Right renal cortex interstitium (tissue), 3 donors: ENCODE measurements at regions not wholly inside any gene's neighbourhood (a gene's known extent, or its start where the extent isn't known, plus 50 kb on each side); places are given as distances from the start of the nearest gene placed in this dataset.
"Not testable (repeated sequence)": the region's sequence is repeated elsewhere in the genome, so short reads cannot be mapped to it uniquely, and the experiment has no call there.

Experiments
- DNase-seq, 3 donors: peaks; one replicate each; pipeline ENCODE4 v3.0.0-alpha.2; 2013; ENCODE audit warnings: low read depth in 3 of 3, low spot score in 2 of 3

- DNase-seq: no peak
Measured at GRCh38 chr2:78677774-78678173, 347.7 kb upstream of the REG3G start.

- no peak for DNase-seq
Measured at GRCh38 chr2:78681386-78681785, 344.1 kb upstream of the REG3G start.

- DNase-seq: no peak
Measured at GRCh38 chr2:78682781-78683180, 342.7 kb upstream of the REG3G start.

- peak in 1 of 3 donors; percentile 1 for DNase-seq
Measured at GRCh38 chr2:78686625-78687153, 338.8 kb upstream of the REG3G start.

- DNase-seq: no peak
Measured at GRCh38 chr2:78699696-78700095, 325.8 kb upstream of the REG3G start.

- no peak for DNase-seq
Measured at GRCh38 chr2:78701546-78701945, 324.0 kb upstream of the REG3G start.

GRCh38 chr2:78707776-78708386, 317.6 kb upstream of the REG3G start:
- no peak for DNase-seq

GRCh38 chr2:78710632-78711375, 314.7 kb upstream of the REG3G start:
- no peak for DNase-seq

GRCh38 chr2:78715293-78715692, 310.2 kb upstream of the REG3G start:
- no peak for DNase-seq

- DNase-seq: no peak
Measured at GRCh38 chr2:78718024-78718423, 307.5 kb upstream of the REG3G start.

- no peak for DNase-seq
Measured at GRCh38 chr2:78718473-78718872, 307.0 kb upstream of the REG3G start.

- no peak for DNase-seq
Measured at GRCh38 chr2:78721355-78722033, 304.0 kb upstream of the REG3G start.

- DNase-seq: no peak
Measured at GRCh38 chr2:78734221-78734620, 291.3 kb upstream of the REG3G start.

GRCh38 chr2:78739282-78739681, 286.2 kb upstream of the REG3G start:
- no peak for DNase-seq

- DNase-seq: no peak
Measured at GRCh38 chr2:78749638-78750037, 275.9 kb upstream of the REG3G start.

GRCh38 chr2:78750219-78750618, 275.3 kb upstream of the REG3G start:
- DNase-seq: no peak

- no peak for DNase-seq
Measured at GRCh38 chr2:78754930-78755329, 270.6 kb upstream of the REG3G start.

GRCh38 chr2:78757191-78757590, 268.3 kb upstream of the REG3G start:
- no peak for DNase-seq

GRCh38 chr2:78757640-78758039, 267.9 kb upstream of the REG3G start:
- no peak for DNase-seq

- DNase-seq: not testable (repeated sequence)
Measured at GRCh38 chr2:78758765-78759164, 266.7 kb upstream of the REG3G start.

GRCh38 chr2:78766459-78766858, 259.0 kb upstream of the REG3G start:
- no peak for DNase-seq

GRCh38 chr2:78768016-78768415, 257.5 kb upstream of the REG3G start:
- DNase-seq: no peak
